ENCODE measurements at regions not wholly inside any gene's neighbourhood (a gene's known extent, or its start where the extent isn't known, plus 50 kb on each side); places are given as distances from the start of the nearest gene placed in this dataset.

DNA sequence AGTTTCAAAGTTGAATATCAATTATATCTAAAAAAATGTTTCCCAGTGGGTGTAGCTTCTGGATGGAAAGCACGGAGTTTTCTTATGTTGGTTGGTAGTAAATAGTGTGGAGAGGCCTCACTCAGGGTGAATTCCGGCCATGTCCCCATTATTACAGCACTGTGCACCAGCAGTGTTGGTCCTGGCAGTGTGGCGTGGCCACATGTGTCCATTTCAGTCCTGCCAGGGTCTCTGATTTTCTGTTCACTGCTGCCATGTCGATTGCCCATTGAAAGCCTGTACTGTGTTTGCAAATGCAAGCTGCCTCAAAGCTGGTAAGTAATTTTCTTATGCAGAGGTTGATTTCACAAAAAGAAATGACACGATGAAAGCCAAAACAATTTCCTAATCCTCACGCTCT is 386.2 kb downstream of the GALR1 start:
- no peak overlapping the region for H3K27ac Mint-ChIP-seq
- DNase-seq (ENCODE audit: low spot score) = no peak
- no peak overlapping the region for H3K4me3 Mint-ChIP-seq
- H3K4me1 Mint-ChIP-seq (ENCODE audit: low read depth) = no peaks in the 10 kb centered on the region
- no peaks in the 10 kb centered on the region for H3K9me3 Mint-ChIP-seq
- peaks cover 5% of the 10 kb centered on the region for H3K27me3 Mint-ChIP-seq (ENCODE audit: low read depth)
- H3K36me3 Mint-ChIP-seq (ENCODE audit: low read depth) = no peaks in the 10 kb centered on the region

DNA sequence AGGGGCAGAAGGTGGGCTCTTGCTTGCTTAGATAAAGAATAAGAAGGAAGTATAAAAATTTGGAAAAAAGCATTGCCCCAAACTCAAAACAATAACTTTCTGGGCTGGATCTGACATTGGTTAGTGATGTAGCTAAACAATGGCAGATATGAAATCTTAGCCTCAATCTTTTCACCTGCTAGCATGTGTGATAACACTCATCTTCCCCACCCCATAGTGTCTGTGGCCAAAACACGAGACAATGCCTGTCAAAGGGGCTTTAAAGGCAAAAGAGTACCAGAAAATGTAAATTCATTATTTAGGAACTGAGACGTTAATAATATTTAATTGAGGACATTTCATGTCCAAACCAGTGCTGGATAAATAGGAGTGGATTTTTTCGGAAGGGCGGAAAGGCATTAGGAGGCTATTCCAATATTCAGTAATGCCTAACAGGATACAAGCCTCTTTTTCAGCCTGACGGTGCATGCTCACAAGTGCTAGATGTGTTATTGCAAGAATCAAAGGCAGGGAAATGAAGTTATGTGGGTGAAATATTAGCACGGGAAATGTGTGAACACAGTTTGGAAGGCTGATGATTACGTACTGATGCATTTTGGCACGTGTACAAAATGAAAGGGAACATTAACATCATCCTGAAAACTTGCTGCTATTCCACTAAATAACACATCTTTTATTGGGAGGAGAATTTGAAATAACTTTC is 395.7 kb downstream of the GALR1 start:
- DNase-seq (ENCODE audit: low spot score) = no peak
- Mint-ChIP-seq H3K27me3 (ENCODE audit: low read depth) (no peaks in the 10 kb centered on the region), H3K36me3 (ENCODE audit: low read depth) (no peaks in the 10 kb centered on the region), H3K4me3 (no peak overlapping the region), H3K27ac (no peak overlapping the region), H3K9me3 (no peaks in the 10 kb centered on the region), H3K4me1 (ENCODE audit: low read depth) (no peaks in the 10 kb centered on the region)

DNA sequence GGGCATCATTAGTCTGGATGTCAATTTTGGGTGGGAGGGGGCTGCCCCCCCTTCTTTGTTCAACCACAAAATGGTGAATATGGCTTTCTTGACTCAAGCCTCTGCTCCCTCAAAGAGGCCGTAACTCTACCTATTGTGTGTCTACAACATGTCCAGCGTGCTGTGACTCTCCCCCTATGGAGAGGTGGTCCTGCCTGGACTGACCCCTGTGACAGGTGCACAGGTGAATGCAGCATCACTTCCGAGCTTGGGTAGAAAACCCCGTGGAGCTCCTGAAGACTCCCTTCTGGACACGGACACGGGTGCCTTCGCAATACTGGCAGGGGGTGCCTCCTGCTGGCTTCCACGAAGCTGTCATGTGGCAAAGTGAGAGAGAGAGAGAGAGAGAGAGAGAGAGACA is 397.8 kb downstream of the GALR1 start:
- Mint-ChIP-seq H3K4me3 (no peak overlapping the region), H3K27me3 (ENCODE audit: low read depth) (no peaks in the 10 kb centered on the region), H3K36me3 (ENCODE audit: low read depth) (no peaks in the 10 kb centered on the region), H3K9me3 (no peaks in the 10 kb centered on the region), H3K27ac (no peak overlapping the region), H3K4me1 (ENCODE audit: low read depth) (peaks cover 2% of the 10 kb centered on the region)
- DNase-seq (ENCODE audit: low spot score) = no peak

DNA sequence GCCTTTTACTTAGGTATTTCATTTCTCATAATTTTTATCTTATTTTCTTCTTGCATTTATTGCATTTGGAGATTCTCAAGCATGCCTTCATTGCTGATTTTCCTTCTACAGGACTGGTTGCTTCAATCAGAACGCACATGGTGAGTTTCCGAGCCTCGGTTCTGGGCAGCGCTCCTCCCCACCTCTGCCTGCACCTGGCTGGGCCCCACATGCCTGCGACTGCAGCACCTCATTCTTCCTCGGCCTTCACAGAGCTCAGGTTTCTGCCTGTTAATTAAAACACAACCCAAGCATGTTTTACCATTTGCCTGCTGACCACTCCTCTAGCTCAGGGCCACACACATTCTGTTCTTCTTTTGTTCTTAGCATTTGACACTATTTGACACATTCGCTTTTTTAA is 398.8 kb downstream of the GALR1 start:
- Mint-ChIP-seq H3K27me3 (ENCODE audit: low read depth) (no peaks in the 10 kb centered on the region), H3K27ac (no peak overlapping the region), H3K4me1 (ENCODE audit: low read depth) (peaks cover 2% of the 10 kb centered on the region), H3K36me3 (ENCODE audit: low read depth) (no peaks in the 10 kb centered on the region), H3K4me3 (no peak overlapping the region), H3K9me3 (no peaks in the 10 kb centered on the region)
- DNase-seq (ENCODE audit: low spot score) = no peak

DNA sequence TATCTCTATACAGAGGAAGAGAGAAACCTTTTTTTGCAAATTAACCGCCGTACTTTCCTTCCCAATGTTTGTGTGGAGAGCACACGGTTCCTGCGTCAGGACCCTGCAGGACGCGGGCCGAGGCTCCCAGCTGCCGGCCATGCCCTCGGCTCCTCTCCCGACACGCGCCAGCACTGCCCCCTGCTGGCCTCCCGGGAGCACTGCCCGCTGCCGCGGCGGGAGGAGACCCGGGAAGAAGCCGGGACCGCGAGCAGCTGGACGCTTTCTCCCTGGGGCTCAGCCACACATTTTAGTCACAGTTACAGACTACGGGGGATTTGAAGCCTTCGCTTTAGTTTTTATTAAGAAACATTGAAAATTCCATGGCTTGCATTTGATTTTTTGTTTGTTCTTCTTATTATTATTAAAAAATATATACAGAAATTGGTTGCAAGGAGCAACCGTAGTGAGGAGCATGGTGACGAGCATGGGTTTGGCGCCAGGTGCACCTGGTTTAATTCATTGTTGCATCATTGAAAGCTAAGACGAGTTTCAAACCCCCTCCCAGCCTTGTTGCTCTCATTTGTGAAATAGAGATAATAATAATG is 401.2 kb downstream of the GALR1 start:
- H3K4me3 Mint-ChIP-seq = no peak overlapping the region
- H3K9me3 Mint-ChIP-seq = no peaks in the 10 kb centered on the region
- peak; percentile 49 for DNase-seq (ENCODE audit: low spot score)
- no peaks in the 10 kb centered on the region for H3K36me3 Mint-ChIP-seq (ENCODE audit: low read depth)
- no peaks in the 10 kb centered on the region for H3K27me3 Mint-ChIP-seq (ENCODE audit: low read depth)
- no peak overlapping the region for H3K27ac Mint-ChIP-seq
- peaks cover 2% of the 10 kb centered on the region for H3K4me1 Mint-ChIP-seq (ENCODE audit: low read depth)

DNA sequence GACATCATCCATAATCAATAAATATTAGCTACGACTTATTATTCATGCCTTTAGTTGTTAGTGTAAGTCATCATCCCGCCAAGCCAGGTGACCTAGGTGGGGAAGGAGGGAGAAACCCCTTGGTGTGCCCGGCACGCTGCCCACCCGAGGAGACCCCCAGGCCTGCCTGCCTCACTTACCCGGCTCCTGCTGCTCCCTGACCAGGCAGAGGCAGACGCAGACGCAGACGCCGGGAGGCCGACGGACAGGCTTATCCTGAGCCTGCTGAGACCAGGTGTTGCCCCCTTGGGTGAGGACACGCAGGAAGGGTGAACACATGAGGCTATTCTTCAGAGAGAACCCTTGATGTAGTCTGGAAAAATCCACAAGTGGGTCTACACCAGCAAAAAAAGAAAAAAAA is 401.8 kb downstream of the GALR1 start:
- no peaks in the 10 kb centered on the region for H3K27me3 Mint-ChIP-seq (ENCODE audit: low read depth)
- peaks cover 2% of the 10 kb centered on the region for H3K4me1 Mint-ChIP-seq (ENCODE audit: low read depth)

DNA sequence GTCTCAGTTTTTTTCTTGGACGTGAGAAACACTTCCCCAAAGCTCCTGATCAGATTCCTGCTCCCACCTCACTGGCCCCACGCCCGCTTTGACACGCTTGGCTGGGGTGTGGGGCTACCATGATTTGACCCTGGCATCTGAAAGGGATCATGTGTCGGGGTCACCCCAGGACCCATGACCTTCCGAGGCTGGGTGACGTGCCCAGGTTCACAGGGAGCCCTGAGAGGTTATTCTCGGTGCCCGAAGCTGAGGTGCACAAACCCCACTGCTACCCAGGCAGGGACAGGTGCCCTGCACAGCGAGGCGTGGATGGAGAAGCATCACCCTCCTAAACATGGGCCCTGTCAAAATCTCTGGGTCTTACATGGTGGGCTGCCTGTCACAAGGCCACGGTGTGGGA is 404.1 kb downstream of the GALR1 start:
- DNase-seq (ENCODE audit: low spot score) = no peak
- Mint-ChIP-seq H3K9me3 (no peaks in the 10 kb centered on the region), H3K4me1 (ENCODE audit: low read depth) (peaks cover 2% of the 10 kb centered on the region), H3K4me3 (no peak overlapping the region), H3K27me3 (ENCODE audit: low read depth) (no peaks in the 10 kb centered on the region), H3K36me3 (ENCODE audit: low read depth) (no peaks in the 10 kb centered on the region), H3K27ac (no peak overlapping the region)

More for the DNA sequence above, 401.8 kb downstream of the GALR1 start:
- no peak for DNase-seq (ENCODE audit: low spot score)
- Mint-ChIP-seq H3K36me3 (ENCODE audit: low read depth) (no peaks in the 10 kb centered on the region), H3K9me3 (no peaks in the 10 kb centered on the region), H3K4me3 (no peak overlapping the region), H3K27ac (no peak overlapping the region)

DNA sequence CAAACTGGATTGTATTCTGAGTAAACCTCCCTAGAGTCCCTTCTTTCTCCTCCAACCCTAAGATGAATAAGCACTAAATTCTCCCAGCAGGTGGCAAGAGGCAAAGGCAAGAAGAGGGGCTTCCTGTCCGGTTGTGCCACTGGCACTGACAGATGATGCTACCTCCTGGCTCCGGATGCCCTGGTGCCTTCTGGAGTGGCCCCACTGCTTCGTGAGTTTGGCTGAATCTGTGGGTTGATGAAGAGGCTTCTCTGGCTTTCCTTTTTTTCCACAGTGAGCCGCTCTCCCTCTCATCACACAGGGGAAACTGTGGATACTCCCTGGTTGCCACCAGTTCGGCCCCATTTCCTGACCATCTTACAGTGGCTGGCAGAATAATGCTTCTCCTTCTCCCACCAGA is 404.7 kb downstream of the GALR1 start:
- no peaks in the 10 kb centered on the region for H3K9me3 Mint-ChIP-seq
- H3K27ac Mint-ChIP-seq = no peak overlapping the region
- H3K36me3 Mint-ChIP-seq (ENCODE audit: low read depth) = no peaks in the 10 kb centered on the region
- no peak for DNase-seq (ENCODE audit: low spot score)
- H3K27me3 Mint-ChIP-seq (ENCODE audit: low read depth) = no peaks in the 10 kb centered on the region
- peaks cover 2% of the 10 kb centered on the region for H3K4me1 Mint-ChIP-seq (ENCODE audit: low read depth)
- no peak overlapping the region for H3K4me3 Mint-ChIP-seq

DNA sequence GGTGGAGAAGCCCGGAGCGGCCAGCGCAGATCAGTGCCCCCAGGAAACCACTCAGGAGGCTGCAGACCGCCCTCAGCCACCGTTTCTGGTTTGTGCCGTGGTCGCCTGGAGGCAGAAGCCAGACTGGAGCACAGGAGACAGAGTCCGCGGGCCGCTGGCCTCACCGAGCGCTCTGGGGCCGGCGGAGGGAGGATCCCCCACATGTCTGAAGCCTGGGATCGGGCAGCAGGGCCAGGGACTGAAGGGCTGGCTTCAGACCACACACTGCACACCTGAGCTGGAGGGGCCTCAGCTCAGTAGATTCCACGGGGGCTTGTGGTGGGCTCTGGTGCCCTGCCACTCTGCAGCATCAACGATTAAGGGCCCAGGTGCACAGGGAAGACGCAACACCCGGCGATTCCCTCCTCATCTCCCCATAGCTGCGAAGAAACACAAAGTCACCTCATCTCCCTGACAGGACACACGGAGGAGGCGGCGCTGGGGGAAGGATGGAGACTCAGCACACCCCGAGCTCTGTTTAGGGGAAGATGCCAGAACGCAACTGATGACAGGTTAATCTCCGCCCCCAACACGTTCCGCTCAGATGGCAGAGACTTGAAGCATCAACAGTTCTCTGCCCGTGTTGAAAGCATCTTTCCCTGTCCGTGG is 408.1 kb downstream of the GALR1 start:
- no peak overlapping the region for H3K4me3 Mint-ChIP-seq
- no peak overlapping the region for H3K27ac Mint-ChIP-seq
- H3K4me1 Mint-ChIP-seq (ENCODE audit: low read depth) = no peaks in the 10 kb centered on the region
- H3K9me3 Mint-ChIP-seq = no peaks in the 10 kb centered on the region
- H3K27me3 Mint-ChIP-seq (ENCODE audit: low read depth) = no peaks in the 10 kb centered on the region
- DNase-seq (ENCODE audit: low spot score) = no peak
- H3K36me3 Mint-ChIP-seq (ENCODE audit: low read depth) = no peaks in the 10 kb centered on the region

DNA sequence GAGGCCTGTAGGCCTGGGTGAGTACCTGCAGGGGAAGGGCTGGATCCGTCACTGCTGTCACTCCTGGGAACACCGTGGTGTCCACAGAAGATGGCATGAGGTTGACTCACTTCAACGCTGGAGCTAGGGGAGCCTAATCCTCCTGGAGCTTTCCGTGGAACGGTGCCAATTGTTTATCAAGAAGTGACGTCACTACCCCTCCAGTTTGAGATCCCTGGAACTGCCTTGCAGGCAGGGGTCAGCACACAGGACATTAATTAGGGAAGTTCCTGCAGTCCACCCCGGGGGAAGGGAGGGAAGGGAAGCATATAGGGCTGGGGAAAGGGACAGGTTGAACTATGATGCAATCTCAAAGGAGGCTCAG is 408.6 kb downstream of the GALR1 start:
- no peaks in the 10 kb centered on the region for H3K9me3 Mint-ChIP-seq
- H3K4me1 Mint-ChIP-seq (ENCODE audit: low read depth) = no peaks in the 10 kb centered on the region
- H3K4me3 Mint-ChIP-seq = no peak overlapping the region
- H3K27ac Mint-ChIP-seq = no peak overlapping the region
- DNase-seq (ENCODE audit: low spot score) = no peak
- H3K27me3 Mint-ChIP-seq (ENCODE audit: low read depth) = peaks cover under 1% of the 10 kb centered on the region
- no peaks in the 10 kb centered on the region for H3K36me3 Mint-ChIP-seq (ENCODE audit: low read depth)

DNA sequence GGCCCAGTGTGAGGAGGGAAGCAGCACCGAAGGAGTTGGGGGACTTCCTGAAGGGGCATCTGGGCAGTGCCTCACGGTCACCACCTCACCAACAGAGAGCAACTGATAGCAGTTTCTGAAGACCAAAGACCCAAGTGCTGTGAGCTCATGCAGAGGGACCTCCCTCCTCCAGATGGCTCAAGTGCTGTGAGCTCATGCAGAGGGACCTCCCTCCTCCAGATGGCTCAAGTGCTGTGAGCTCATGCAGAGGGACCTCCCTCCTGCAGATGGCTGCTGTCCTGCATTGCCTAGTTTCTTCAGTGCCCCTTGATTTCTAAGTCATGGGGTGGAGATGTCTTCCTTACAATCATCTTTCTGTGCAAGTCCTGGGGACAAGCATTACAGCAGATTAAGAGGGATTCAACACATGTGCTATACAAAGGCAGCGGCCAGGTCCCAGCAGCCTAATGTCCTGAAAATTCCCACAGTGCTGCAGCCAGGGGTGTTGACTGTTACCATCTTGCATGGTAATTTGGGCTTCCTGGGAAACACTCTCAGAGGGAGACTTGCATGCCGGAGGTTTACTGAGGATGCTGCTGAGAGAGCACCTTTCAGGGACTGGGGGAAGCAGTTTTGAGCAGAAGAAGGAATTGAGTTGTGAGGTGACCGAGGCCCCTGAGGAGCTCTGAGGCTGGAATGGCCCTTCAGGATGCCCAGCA is 409.3 kb downstream of the GALR1 start:
- Mint-ChIP-seq H3K27ac (no peak overlapping the region), H3K27me3 (ENCODE audit: low read depth) (peaks cover 3% of the 10 kb centered on the region), H3K9me3 (no peaks in the 10 kb centered on the region), H3K4me3 (no peak overlapping the region), H3K4me1 (ENCODE audit: low read depth) (no peaks in the 10 kb centered on the region), H3K36me3 (ENCODE audit: low read depth) (no peaks in the 10 kb centered on the region)
- no peak for DNase-seq (ENCODE audit: low spot score)

DNA sequence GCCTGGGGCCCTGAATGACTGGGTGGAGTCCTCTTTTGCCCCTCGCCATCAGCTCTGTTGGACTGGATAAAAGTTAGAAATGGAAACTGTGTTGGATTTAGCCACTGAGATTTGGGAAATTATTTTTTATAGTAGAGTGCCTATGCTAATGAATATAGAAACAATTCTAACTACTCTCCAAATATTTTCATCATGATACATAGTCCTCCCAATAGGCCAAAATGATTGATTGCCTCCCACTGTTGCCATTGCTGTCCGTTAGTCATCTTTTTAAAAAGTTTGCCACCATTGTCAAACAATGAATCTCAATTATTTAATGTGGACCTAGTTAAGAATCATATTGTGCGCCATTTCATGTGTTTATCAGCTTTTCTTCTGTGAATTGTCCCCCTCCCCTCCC is 417.0 kb downstream of the GALR1 start:
- H3K4me3 Mint-ChIP-seq = no peak overlapping the region
- H3K27me3 Mint-ChIP-seq (ENCODE audit: low read depth) = peaks cover 3% of the 10 kb centered on the region
- no peaks in the 10 kb centered on the region for H3K9me3 Mint-ChIP-seq
- H3K36me3 Mint-ChIP-seq (ENCODE audit: low read depth) = no peaks in the 10 kb centered on the region
- H3K27ac Mint-ChIP-seq = no peak overlapping the region
- H3K4me1 Mint-ChIP-seq (ENCODE audit: low read depth) = no peaks in the 10 kb centered on the region
- no peak for DNase-seq (ENCODE audit: low spot score)

DNA sequence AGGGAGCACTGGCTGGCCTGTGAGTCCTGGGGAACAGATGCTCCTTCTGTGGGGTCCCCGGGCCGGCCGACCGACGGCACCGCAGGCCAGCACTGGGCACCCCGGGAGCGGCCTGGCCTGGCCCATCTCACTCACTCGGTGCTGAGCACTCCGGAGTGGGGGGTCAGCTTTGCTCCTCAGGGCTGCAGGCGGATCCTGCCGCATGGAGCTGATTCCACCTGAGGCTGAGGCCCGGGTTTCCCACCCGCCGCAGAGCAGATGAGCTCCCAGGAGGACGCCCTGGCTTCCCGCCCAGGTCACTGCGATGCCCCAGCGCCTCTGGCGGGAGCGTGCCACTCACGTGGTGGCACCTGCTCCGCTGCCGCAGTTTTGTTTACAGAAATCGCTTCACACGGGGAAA is 418.6 kb downstream of the GALR1 start:
- no peak overlapping the region for H3K4me3 Mint-ChIP-seq
- no peak for DNase-seq (ENCODE audit: low spot score)
- no peak overlapping the region for H3K27ac Mint-ChIP-seq
- H3K36me3 Mint-ChIP-seq (ENCODE audit: low read depth) = no peaks in the 10 kb centered on the region
- no peaks in the 10 kb centered on the region for H3K9me3 Mint-ChIP-seq
- no peaks in the 10 kb centered on the region for H3K4me1 Mint-ChIP-seq (ENCODE audit: low read depth)
- H3K27me3 Mint-ChIP-seq (ENCODE audit: low read depth) = peaks cover 3% of the 10 kb centered on the region

DNA sequence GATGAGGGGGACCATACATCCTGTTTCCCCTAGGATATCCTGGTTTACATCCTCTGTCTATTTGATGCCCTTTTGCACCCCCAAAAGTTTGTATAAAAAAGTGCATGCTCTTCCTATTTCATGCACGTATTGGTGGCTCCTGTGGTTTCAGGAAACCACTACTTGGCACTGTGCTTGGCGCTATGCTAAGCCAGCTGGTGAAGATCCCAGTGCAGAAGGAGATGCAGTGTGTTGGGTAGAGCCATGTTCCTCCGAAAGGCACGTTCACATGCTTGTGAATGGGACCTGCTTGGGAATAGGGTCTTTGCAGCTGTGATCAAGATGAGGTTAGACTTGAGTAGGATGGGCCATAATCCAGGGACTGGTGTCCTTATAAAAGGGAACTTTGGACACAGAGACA is 419.7 kb downstream of the GALR1 start:
- H3K4me3 Mint-ChIP-seq = no peak overlapping the region
- no peaks in the 10 kb centered on the region for H3K4me1 Mint-ChIP-seq (ENCODE audit: low read depth)
- no peaks in the 10 kb centered on the region for H3K9me3 Mint-ChIP-seq
- no peaks in the 10 kb centered on the region for H3K27me3 Mint-ChIP-seq (ENCODE audit: low read depth)
- DNase-seq (ENCODE audit: low spot score) = no peak
- H3K36me3 Mint-ChIP-seq (ENCODE audit: low read depth) = no peaks in the 10 kb centered on the region
- no peak overlapping the region for H3K27ac Mint-ChIP-seq
